GM12872 (cell line): ENCODE measurements at regions not wholly inside any gene's neighbourhood (a gene's known extent, or its start where the extent isn't known, plus 50 kb on each side); places are given as distances from the start of the nearest gene placed in this dataset.

Experiments used
- TF ChIP-seq, protein P1 (sequence below): IDR thresholded peaks from 3 replicates; pipeline ENCODE4 v1.5.1; 2011; ENCODE audit warnings: low read depth, mild to moderate bottlenecking, low read length, moderate library complexity; ENCODE audit not compliant: insufficient read depth

DNA sequence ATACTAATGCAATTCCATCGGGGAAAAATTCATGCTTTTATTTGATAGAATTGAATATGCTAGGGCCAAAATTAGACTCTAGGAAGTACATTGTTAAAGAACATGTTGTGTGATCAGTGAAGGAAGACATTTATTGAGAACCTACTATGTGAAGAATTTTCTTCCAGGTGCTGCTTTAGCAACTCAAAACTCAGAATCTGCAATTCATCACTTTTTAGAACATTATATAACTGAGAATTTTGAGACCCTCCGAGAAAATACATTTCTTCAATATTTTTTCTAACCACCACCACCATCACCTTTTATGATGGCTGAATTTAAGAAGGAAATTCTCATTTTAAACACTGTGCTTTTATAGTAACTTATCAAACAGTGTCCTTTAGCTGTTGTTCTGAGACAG, 315.2 kb downstream of the FIGN start:
- TF ChIP-seq, protein P1, sequence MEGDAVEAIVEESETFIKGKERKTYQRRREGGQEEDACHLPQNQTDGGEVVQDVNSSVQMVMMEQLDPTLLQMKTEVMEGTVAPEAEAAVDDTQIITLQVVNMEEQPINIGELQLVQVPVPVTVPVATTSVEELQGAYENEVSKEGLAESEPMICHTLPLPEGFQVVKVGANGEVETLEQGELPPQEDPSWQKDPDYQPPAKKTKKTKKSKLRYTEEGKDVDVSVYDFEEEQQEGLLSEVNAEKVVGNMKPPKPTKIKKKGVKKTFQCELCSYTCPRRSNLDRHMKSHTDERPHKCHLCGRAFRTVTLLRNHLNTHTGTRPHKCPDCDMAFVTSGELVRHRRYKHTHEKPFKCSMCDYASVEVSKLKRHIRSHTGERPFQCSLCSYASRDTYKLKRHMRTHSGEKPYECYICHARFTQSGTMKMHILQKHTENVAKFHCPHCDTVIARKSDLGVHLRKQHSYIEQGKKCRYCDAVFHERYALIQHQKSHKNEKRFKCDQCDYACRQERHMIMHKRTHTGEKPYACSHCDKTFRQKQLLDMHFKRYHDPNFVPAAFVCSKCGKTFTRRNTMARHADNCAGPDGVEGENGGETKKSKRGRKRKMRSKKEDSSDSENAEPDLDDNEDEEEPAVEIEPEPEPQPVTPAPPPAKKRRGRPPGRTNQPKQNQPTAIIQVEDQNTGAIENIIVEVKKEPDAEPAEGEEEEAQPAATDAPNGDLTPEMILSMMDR, result no peak

DNA sequence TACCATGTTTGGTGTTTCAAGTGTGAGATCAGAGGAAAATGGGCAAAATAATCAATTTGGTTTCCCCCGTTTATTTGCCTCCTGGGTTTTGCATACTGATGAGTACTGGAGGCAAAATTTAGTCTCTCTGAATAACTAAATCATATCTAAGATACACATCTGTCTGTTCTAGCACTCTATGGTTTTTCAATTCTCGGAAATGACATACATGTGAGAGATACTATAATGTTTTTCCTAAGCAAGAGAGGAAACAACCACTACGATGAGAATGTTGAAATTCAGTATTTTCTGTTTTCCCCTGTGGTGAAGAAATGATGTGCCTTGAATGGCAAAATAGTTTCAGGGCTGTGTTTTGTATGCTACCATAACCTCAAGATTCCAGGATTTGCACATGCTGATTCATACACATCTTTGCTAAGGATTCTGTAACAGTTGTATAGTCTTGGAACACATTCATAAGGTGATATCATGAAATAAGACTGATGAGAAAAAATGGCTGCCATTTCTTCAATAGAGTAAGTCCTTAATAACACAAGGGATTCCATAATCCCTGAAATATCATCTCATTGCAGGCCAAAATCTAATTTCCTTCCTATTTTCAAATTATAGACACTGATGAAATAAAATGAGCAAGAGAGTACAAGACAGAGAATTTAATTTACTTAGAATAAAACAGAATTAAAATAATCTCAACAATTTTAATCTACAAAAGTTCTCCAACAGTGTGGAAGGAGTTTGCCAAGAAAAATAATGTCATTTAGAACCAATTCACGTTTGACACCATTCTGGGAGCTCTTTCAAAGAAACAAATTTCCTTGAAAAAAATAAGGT, 316.6 kb downstream of the FIGN start:
- TF ChIP-seq, protein P1, result no peak

DNA sequence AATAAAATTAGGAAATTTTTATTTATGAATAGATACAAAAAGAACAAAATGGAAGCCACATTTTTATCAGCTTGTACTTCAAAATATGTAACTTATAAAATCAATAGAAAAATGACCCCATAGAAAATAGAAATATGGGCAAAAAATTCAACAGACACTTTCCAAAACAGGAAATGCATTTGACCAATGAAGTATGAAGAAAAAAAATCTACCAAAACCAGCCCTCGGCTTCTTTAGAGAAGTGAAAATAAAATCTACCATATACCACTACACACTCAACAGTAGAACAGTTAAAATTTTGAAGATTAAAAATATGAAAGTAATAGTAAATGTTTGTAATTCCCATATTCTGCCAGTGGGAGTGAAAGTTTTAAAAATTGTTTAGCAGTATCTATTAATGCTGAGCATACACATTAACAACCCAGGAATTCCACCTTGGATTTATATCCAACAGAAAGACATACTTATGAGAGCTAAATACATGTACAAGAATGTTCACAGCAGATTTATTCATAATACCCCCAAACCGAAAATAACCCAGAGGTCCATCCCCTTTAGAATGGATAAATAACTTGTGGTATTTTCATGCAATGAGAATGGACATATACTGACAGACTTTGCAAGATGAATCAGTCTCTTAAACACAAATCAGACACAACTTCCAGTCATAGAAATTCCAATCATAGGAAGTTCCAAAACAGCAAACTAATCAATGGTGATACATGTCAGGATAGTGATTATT, 318.0 kb downstream of the FIGN start:
- TF ChIP-seq, protein P1, result no peak

DNA sequence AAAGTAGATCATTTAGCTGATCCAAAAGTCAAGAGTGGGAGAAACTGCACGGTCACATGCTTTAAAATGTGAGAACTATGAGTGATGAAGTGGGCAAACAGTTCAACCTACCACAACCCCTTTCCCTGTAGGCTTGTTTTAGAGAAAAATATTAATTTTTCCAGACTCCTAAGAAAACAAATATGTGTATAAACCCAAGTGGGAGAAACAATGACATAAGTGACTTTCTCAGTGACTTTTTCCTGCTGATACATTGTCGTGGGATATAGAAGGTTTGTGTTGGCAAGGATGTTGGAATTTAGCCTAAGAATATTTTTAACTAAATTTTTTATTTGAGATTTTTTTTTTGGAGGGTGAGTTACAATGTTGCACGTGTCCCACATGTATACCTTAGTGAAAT, 321.7 kb downstream of the FIGN start:
- TF ChIP-seq, protein P1, result no peak

DNA sequence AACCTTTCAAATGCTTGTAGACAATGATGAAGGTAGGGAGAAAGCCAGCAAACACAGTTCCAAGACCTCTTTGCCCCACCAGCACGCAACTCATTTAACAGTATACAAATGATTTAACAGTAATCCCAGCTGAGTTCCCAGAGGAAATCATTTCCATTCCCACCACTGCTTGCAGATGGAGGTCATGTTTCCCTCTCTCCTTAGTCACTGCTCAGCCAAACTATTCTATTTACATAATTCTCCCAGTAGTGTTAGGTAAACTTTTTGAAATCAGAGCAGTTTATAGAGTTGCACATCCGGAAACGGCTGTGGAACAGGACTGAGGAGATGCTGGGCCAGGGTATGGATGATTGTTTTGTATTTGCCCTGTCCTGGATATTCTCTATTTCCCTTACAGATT, 328.5 kb downstream of the FIGN start:
- TF ChIP-seq, protein P1, result no peak

DNA sequence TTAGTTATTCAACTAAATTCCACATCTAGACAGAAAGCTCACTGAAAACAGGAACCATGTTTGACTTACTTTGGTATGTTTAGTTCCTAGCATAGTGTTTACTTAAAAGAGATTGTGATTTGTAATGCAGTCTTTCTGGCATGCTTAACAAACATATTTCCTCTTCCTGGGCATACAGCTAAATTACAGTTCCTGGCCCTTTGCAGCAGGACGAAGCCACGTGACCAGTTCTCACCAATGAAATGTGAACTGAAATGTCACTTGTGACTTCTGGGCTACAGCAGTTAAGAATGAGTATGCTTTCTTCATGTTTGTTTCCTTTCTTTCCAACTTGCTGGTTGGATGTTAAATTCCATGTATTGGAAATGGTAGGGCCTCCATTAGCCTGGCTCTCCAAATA, 330.5 kb downstream of the FIGN start:
- TF ChIP-seq, protein P1, result no peak

DNA sequence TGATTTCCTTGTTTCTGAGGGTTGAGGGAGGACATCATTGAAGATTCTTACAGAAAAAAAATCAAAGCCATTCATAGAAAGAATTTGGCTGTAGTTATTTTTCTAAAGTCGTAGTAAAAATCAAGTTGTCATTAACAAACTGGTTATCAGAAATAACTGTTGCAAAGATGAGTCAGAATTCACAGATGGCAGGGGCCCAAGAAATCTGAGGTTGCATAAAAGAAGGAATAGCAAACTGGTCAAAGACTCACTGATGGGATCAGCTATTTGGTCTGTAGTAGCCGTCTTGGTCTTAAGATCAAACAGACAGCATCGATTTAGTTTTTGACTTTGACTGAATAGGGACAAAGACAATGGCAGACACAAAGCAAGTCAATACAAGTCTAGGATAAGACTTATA, 334.3 kb downstream of the FIGN start:
- TF ChIP-seq, protein P1, result no peak
